Activated naive CD8-positive, alpha-beta T cell treated with anti-CD3 and anti-CD28 coated beads, Interleukin-2, amount 10 ng/mL, durations not matched to agents 7 days and 5 days (primary cell): ENCODE measurements at regions not wholly inside any gene's neighbourhood (a gene's known extent, or its start where the extent isn't known, plus 50 kb on each side); places are given as distances from the start of the nearest gene placed in this dataset.
A peak's percentile ranks its signal among the peaks of the same experiment; 100 is the strongest.
"Not testable (repeated sequence)": the region's sequence is repeated elsewhere in the genome, so short reads cannot be mapped to it uniquely, and the experiment has no call there.

Experiments used
- ATAC-seq: fragments of 150-1000 bp; cut with Tn5 transposase; one replicate; pipeline ENCODE4 v1.10.0; 2021; ENCODE audit warnings: low read depth, moderate library complexity
- POLR2A ChIA-PET: fragments of 350-600 bp; sonication (Branson Sonifier 250); formaldehyde crosslinking; loops from one replicate; lab custom pipeline; 2021; ENCODE audit warnings: antibody characterized with exemption; lab: Charles Lee
- DNase-seq: peaks from one replicate; pipeline ENCODE4 v3.0.0; 2021
- H3K27ac Mint-ChIP-seq: one replicate; pipeline ENCODE4 v1.8.0; 2022; ENCODE audit warnings: mild to moderate bottlenecking, mixed read lengths
- H3K27me3 Mint-ChIP-seq: one replicate; pipeline ENCODE4 v1.8.0; 2022; ENCODE audit warnings: mild to moderate bottlenecking, moderate library complexity, mixed read lengths
- H3K36me3 Mint-ChIP-seq: one replicate; pipeline ENCODE4 v1.8.0; 2021; ENCODE audit warnings: mild to moderate bottlenecking, mixed read lengths
- H3K4me1 Mint-ChIP-seq: one replicate; pipeline ENCODE4 v1.8.0; 2021; ENCODE audit warnings: mixed read lengths
- H3K4me3 Mint-ChIP-seq: one replicate; pipeline ENCODE4 v1.8.0; 2022; ENCODE audit warnings: mild to moderate bottlenecking, moderate library complexity, mixed read lengths
- H3K9me3 Mint-ChIP-seq: one replicate; pipeline ENCODE4 v1.8.0; 2021; ENCODE audit warnings: mixed read lengths

- POLR2A ChIA-PET = no interaction called here
- ATAC-seq = no peak
- no peaks in the 10 kb centered on the region for H3K27me3 Mint-ChIP-seq
These were observed 77.5 kb upstream of the NT5E start for GRCh38 chr6:85372188-85372914.

GRCh38 chr6:85368631-85369030 is 81.3 kb upstream of the NT5E start:
- Mint-ChIP-seq H3K9me3 (peaks cover 3% of the 10 kb centered on the region), H3K27me3 (no peaks in the 10 kb centered on the region), H3K4me1 (peaks cover 7% of the 10 kb centered on the region), H3K4me3 (no peak overlapping the region), H3K36me3 (no peaks in the 10 kb centered on the region), H3K27ac (no peak overlapping the region)
- DNase-seq = no peak
- POLR2A ChIA-PET = no interaction called here
- ATAC-seq = peak; percentile 47

More at GRCh38 chr6:85372188-85372914, 77.5 kb upstream of the NT5E start:
- no peak for DNase-seq
- Mint-ChIP-seq H3K27ac (no peak overlapping the region), H3K4me1 (peaks cover 7% of the 10 kb centered on the region), H3K36me3 (no peaks in the 10 kb centered on the region), H3K4me3 (no peak overlapping the region), H3K9me3 (peaks cover 5% of the 10 kb centered on the region)

GRCh38 chr6:85364344-85364743 is 85.5 kb upstream of the NT5E start:
- ATAC-seq (no peak), DNase-seq (no peak)
- Mint-ChIP-seq H3K4me1 (peaks cover 4% of the 10 kb centered on the region), H3K4me3 (no peak overlapping the region), H3K27me3 (no peaks in the 10 kb centered on the region), H3K27ac (no peak overlapping the region), H3K36me3 (no peaks in the 10 kb centered on the region), H3K9me3 (peaks cover 3% of the 10 kb centered on the region)
- POLR2A ChIA-PET = no interaction called here

- ATAC-seq = no peak
- H3K9me3 Mint-ChIP-seq = peaks cover 3% of the 10 kb centered on the region
- H3K27me3 Mint-ChIP-seq = no peaks in the 10 kb centered on the region
- H3K27ac Mint-ChIP-seq = no peak overlapping the region
- POLR2A ChIA-PET = no interaction called here
- DNase-seq = no peak
- no peaks in the 10 kb centered on the region for H3K36me3 Mint-ChIP-seq
- no peak overlapping the region for H3K4me3 Mint-ChIP-seq
- peaks cover 4% of the 10 kb centered on the region for H3K4me1 Mint-ChIP-seq
These were observed 86.0 kb upstream of the NT5E start for GRCh38 chr6:85363870-85364269.

- ATAC-seq = no peak
- Mint-ChIP-seq H3K4me1 (no peaks in the 10 kb centered on the region), H3K9me3 (peaks cover 2% of the 10 kb centered on the region), H3K36me3 (no peaks in the 10 kb centered on the region), H3K4me3 (no peak overlapping the region), H3K27me3 (no peaks in the 10 kb centered on the region), H3K27ac (no peak overlapping the region)
- no peak for DNase-seq
- POLR2A ChIA-PET = interaction anchor here (2.4 kb wide), 1 partner anchor 87 kb away, joined by 5 read pairs; the partner anchor contains the start of gene NT5E
These were observed 87.1 kb upstream of the NT5E start for GRCh38 chr6:85362652-85363310.

GRCh38 chr6:85361643-85362014 is 88.3 kb upstream of the NT5E start:
- Mint-ChIP-seq H3K4me1 (no peaks in the 10 kb centered on the region), H3K4me3 (no peak overlapping the region), H3K9me3 (peaks cover 2% of the 10 kb centered on the region), H3K27me3 (no peaks in the 10 kb centered on the region), H3K27ac (no peak overlapping the region), H3K36me3 (no peaks in the 10 kb centered on the region)
- POLR2A ChIA-PET = interaction anchor here (2.4 kb wide), 1 partner anchor 88 kb away, joined by 5 read pairs; the partner anchor contains the start of gene NT5E
- DNase-seq = no peak
- no peak for ATAC-seq

- DNase-seq (no peak), ATAC-seq (no peak)
- Mint-ChIP-seq H3K36me3 (no peaks in the 10 kb centered on the region), H3K27ac (no peak overlapping the region), H3K9me3 (peaks cover 2% of the 10 kb centered on the region), H3K4me1 (no peaks in the 10 kb centered on the region), H3K27me3 (no peaks in the 10 kb centered on the region), H3K4me3 (no peak overlapping the region)
- POLR2A ChIA-PET = interaction anchor here (2.4 kb wide), 1 partner anchor 89 kb away, joined by 5 read pairs; the partner anchor contains the start of gene NT5E
These were observed 88.9 kb upstream of the NT5E start for GRCh38 chr6:85360794-85361642.

GRCh38 chr6:85357651-85358050 is 92.2 kb upstream of the NT5E start:
- ATAC-seq = no peak
- no peak for DNase-seq
- Mint-ChIP-seq H3K9me3 (no peaks in the 10 kb centered on the region), H3K27me3 (no peaks in the 10 kb centered on the region), H3K4me1 (peaks cover 1% of the 10 kb centered on the region), H3K4me3 (no peak overlapping the region), H3K27ac (no peak overlapping the region), H3K36me3 (no peaks in the 10 kb centered on the region)
- POLR2A ChIA-PET = interaction anchor here (0.7 kb wide), 1 partner anchor 125 kb away, joined by 3 read pairs; no protein-coding TSS in a partner anchor

GRCh38 chr6:85356743-85357142 is 93.1 kb upstream of the NT5E start:
- POLR2A ChIA-PET, H3K36me3 Mint-ChIP-seq, H3K27ac Mint-ChIP-seq, H3K27me3 Mint-ChIP-seq, DNase-seq, ATAC-seq, H3K9me3 Mint-ChIP-seq, H3K4me3 Mint-ChIP-seq, H3K4me1 Mint-ChIP-seq: not testable (repeated sequence)

- Mint-ChIP-seq H3K27me3 (no peaks in the 10 kb centered on the region), H3K36me3 (no peaks in the 10 kb centered on the region), H3K27ac (no peak overlapping the region), H3K9me3 (no peaks in the 10 kb centered on the region), H3K4me3 (no peak overlapping the region), H3K4me1 (peaks cover 1% of the 10 kb centered on the region)
- POLR2A ChIA-PET = no interaction called here
- DNase-seq = no peak
- no peak for ATAC-seq
These were observed 94.1 kb upstream of the NT5E start for GRCh38 chr6:85355816-85356215.

GRCh38 chr6:85354761-85355618 is 94.9 kb upstream of the NT5E start:
- H3K4me1 Mint-ChIP-seq = peaks cover 1% of the 10 kb centered on the region
- no peak overlapping the region for H3K4me3 Mint-ChIP-seq
- no peaks in the 10 kb centered on the region for H3K27me3 Mint-ChIP-seq
- ATAC-seq (peak; percentile 85), DNase-seq (peak; percentile 64)
- H3K9me3 Mint-ChIP-seq = no peaks in the 10 kb centered on the region
- no peaks in the 10 kb centered on the region for H3K36me3 Mint-ChIP-seq
- H3K27ac Mint-ChIP-seq = no peak overlapping the region
- POLR2A ChIA-PET = interaction anchor here (1.1 kb wide), 1 partner anchor 94 kb away, joined by 3 read pairs; no protein-coding TSS in a partner anchor

GRCh38 chr6:85353012-85353411 is 96.9 kb upstream of the NT5E start:
- ATAC-seq (no peak), DNase-seq (no peak)
- H3K27ac Mint-ChIP-seq = no peak overlapping the region
- H3K9me3 Mint-ChIP-seq = no peaks in the 10 kb centered on the region
- no peaks in the 10 kb centered on the region for H3K36me3 Mint-ChIP-seq
- peaks cover 1% of the 10 kb centered on the region for H3K4me1 Mint-ChIP-seq
- H3K4me3 Mint-ChIP-seq = no peak overlapping the region
- POLR2A ChIA-PET = no interaction called here
- H3K27me3 Mint-ChIP-seq = peaks cover 10% of the 10 kb centered on the region
